ENCODE measurements at regions not wholly inside any gene's neighbourhood (a gene's known extent, or its start where the extent isn't known, plus 50 kb on each side); places are given as distances from the start of the nearest gene placed in this dataset.
A peak's percentile ranks its signal among the peaks of the same experiment; 100 is the strongest.

GRCh38 chr11:116691771-116692177 lies 81.0 kb downstream of the BUD13 start:
- peak overlapping the region; percentile 15 for H2AFZ ChIP-seq (replicated peaks)
- Mint-ChIP-seq H3K36me3 (no peaks in the 10 kb centered on the region), H3K9me3 (no peaks in the 10 kb centered on the region), H3K4me3 (no peak overlapping the region), H3K27ac (no peak overlapping the region), H3K4me1 (peaks cover 16% of the 10 kb centered on the region), H3K27me3 (ENCODE audit: insufficient read depth, low read depth) (peaks cover 10% of the 10 kb centered on the region)
- no peaks in the 10 kb centered on the region for H4K20me1 ChIP-seq (ENCODE audit: low read depth)
- peak; percentile 75 for DNase-seq (ENCODE audit: low spot score)
- H3K4me2 ChIP-seq: no peak overlapping the region
- peak; percentile 87 for TF ChIP-seq CTCF (IDR thresholded peaks at IDR 0.05)
- TF ChIP-seq EZH2 (IDR thresholded peaks at IDR 0.05): no peak
- TF ChIP-seq EZH2phosphoT487 (IDR thresholded peaks at IDR 0.05): no peak
- no peaks in the 10 kb centered on the region for H3K79me2 ChIP-seq (ENCODE audit: low read depth)
- no peaks in the 10 kb centered on the region for H3K36me3 ChIP-seq
- H3K27ac ChIP-seq: no peak overlapping the region
- no peak overlapping the region for H3K4me3 ChIP-seq
- no peaks in the 10 kb centered on the region for H3K27me3 ChIP-seq
- no peaks in the 10 kb centered on the region for H3K9me3 ChIP-seq (ENCODE audit: low read depth)
- no peak overlapping the region for H3K9ac ChIP-seq
- H3F3A ChIP-seq (ENCODE audit: low read depth): no peaks in the 10 kb centered on the region
- peaks cover 20% of the 10 kb centered on the region for H3K4me1 ChIP-seq

- Mint-ChIP-seq H3K36me3 (no peaks in the 10 kb centered on the region), H3K4me3 (no peak overlapping the region), H3K4me1 (peaks cover 16% of the 10 kb centered on the region), H3K9me3 (no peaks in the 10 kb centered on the region), H3K27ac (no peak overlapping the region), H3K27me3 (ENCODE audit: insufficient read depth, low read depth) (peaks cover 10% of the 10 kb centered on the region)
- no peaks in the 10 kb centered on the region for H3F3A ChIP-seq (ENCODE audit: low read depth)
- TF ChIP-seq CTCF (IDR thresholded peaks at IDR 0.05): no peak
- no peak for TF ChIP-seq EZH2 (IDR thresholded peaks at IDR 0.05)
- no peak for TF ChIP-seq EZH2phosphoT487 (IDR thresholded peaks at IDR 0.05)
- H3K4me1 ChIP-seq: peaks cover 17% of the 10 kb centered on the region
- no peaks in the 10 kb centered on the region for H3K27me3 ChIP-seq
- H3K79me2 ChIP-seq (ENCODE audit: low read depth): no peaks in the 10 kb centered on the region
- no peak overlapping the region for H3K9ac ChIP-seq
- no peaks in the 10 kb centered on the region for H3K36me3 ChIP-seq
- H2AFZ ChIP-seq (replicated peaks): no peak overlapping the region
- no peak overlapping the region for H3K27ac ChIP-seq
- no peaks in the 10 kb centered on the region for H3K9me3 ChIP-seq (ENCODE audit: low read depth)
- no peak overlapping the region for H3K4me2 ChIP-seq
- DNase-seq (ENCODE audit: low spot score): no peak
- H3K4me3 ChIP-seq: no peak overlapping the region
- H4K20me1 ChIP-seq (ENCODE audit: low read depth): no peaks in the 10 kb centered on the region
These were observed 82.2 kb downstream of the BUD13 start for GRCh38 chr11:116690611-116691010.

- H3K27me3 Mint-ChIP-seq (ENCODE audit: insufficient read depth, low read depth): peaks cover 10% of the 10 kb centered on the region
- TF ChIP-seq CTCF (IDR thresholded peaks at IDR 0.05) (no peak), EZH2 (IDR thresholded peaks at IDR 0.05) (no peak), EZH2phosphoT487 (IDR thresholded peaks at IDR 0.05) (no peak)
- no peak overlapping the region for H3K4me3 ChIP-seq
These were observed 83.2 kb downstream of the BUD13 start for GRCh38 chr11:116689413-116690127.

More at GRCh38 chr11:116689413-116690127, 83.2 kb downstream of the BUD13 start:
- H3K9me3 ChIP-seq (ENCODE audit: low read depth): no peaks in the 10 kb centered on the region
- no peaks in the 10 kb centered on the region for H3K79me2 ChIP-seq (ENCODE audit: low read depth)
- H4K20me1 ChIP-seq (ENCODE audit: low read depth): no peaks in the 10 kb centered on the region
- peaks cover 17% of the 10 kb centered on the region for H3K4me1 ChIP-seq
- no peaks in the 10 kb centered on the region for H3K36me3 Mint-ChIP-seq
- no peaks in the 10 kb centered on the region for H3K27me3 ChIP-seq
- no peak overlapping the region for H3K27ac ChIP-seq
- peaks cover 16% of the 10 kb centered on the region for H3K4me1 Mint-ChIP-seq
- no peak overlapping the region for H3K4me3 Mint-ChIP-seq
- H3K9ac ChIP-seq: no peak overlapping the region
- H3K27ac Mint-ChIP-seq: no peak overlapping the region
- H3K4me2 ChIP-seq: no peak overlapping the region
- H3K36me3 ChIP-seq: no peaks in the 10 kb centered on the region
- H2AFZ ChIP-seq (replicated peaks): no peak overlapping the region
- H3F3A ChIP-seq (ENCODE audit: low read depth): no peaks in the 10 kb centered on the region
- H3K9me3 Mint-ChIP-seq: no peaks in the 10 kb centered on the region
- no peak for DNase-seq (ENCODE audit: low spot score)
